C4-2B (cell line): ENCODE measurements at regions not wholly inside any gene's neighbourhood (a gene's known extent, or its start where the extent isn't known, plus 50 kb on each side); places are given as distances from the start of the nearest gene placed in this dataset.

ENCODE experiments used
- CTCF ChIP-seq: fragments of 450-650 bp; conservative IDR thresholded peaks from 2 replicates; pipeline ENCODE4 v1.5.1; 2017; ENCODE audit warnings: mild to moderate bottlenecking
- ZFX ChIP-seq: fragments of 450-650 bp; IDR thresholded peaks from 2 replicates; pipeline ENCODE4 v1.6.1; 2017

GRCh38 chr3:193780397-193780796 is 187.4 kb downstream of the OPA1 start:
- TF ChIP-seq CTCF (no peak), ZFX (no peak)
